NB4 (cell line): ENCODE measurements at regions not wholly inside any gene's neighbourhood (a gene's known extent, or its start where the extent isn't known, plus 50 kb on each side); places are given as distances from the start of the nearest gene placed in this dataset.

Experiments
- MYC ChIP-seq: IDR thresholded peaks from 2 replicates; pipeline ENCODE4 v1.6.1; 2011; ENCODE audit warnings: low read depth, low read length
- POLR2A ChIP-seq: IDR thresholded peaks from 2 replicates; pipeline ENCODE4 v1.6.1; 2011; ENCODE audit warnings: mild to moderate bottlenecking; ENCODE audit not compliant: insufficient read length; ENCODE audit errors: extremely low read depth
- TF ChIP-seq, protein P1 (sequence below): IDR thresholded peaks from one replicate; pipeline ENCODE4 v1.5.1; 2012; ENCODE audit warnings: low read depth, low read length
- TF ChIP-seq, protein P2 (sequence below): IDR thresholded peaks from 2 replicates; pipeline ENCODE4 v1.6.1; 2011; ENCODE audit warnings: low read depth, low read length

DNA sequence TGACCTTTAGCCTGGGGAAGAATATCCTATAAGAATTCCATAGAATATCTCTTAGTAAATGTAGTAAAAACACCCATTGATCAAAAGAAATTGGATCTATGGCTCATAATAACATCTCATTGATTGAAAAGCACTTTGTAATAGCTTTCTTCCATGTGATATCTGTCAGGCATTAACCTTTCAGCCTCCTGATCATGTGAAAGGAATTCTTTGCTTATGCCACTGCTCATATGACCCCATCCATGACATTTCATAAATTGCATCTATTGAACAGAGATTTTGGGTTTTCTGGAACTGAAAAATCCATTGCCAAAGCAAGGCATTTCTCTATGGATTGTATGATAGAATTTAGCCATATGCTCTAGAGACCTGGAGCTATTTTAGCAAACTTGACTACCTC lies 519.3 kb upstream of the PFKP start:
- TF ChIP-seq, protein P1, sequence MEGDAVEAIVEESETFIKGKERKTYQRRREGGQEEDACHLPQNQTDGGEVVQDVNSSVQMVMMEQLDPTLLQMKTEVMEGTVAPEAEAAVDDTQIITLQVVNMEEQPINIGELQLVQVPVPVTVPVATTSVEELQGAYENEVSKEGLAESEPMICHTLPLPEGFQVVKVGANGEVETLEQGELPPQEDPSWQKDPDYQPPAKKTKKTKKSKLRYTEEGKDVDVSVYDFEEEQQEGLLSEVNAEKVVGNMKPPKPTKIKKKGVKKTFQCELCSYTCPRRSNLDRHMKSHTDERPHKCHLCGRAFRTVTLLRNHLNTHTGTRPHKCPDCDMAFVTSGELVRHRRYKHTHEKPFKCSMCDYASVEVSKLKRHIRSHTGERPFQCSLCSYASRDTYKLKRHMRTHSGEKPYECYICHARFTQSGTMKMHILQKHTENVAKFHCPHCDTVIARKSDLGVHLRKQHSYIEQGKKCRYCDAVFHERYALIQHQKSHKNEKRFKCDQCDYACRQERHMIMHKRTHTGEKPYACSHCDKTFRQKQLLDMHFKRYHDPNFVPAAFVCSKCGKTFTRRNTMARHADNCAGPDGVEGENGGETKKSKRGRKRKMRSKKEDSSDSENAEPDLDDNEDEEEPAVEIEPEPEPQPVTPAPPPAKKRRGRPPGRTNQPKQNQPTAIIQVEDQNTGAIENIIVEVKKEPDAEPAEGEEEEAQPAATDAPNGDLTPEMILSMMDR = no peak
- TF ChIP-seq, protein P2, sequence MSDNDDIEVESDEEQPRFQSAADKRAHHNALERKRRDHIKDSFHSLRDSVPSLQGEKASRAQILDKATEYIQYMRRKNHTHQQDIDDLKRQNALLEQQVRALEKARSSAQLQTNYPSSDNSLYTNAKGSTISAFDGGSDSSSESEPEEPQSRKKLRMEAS = no peak
- TF ChIP-seq POLR2A = no peak
- no peak for TF ChIP-seq MYC
